SJSA1 (cell line): ENCODE measurements at regions not wholly inside any gene's neighbourhood (a gene's known extent, or its start where the extent isn't known, plus 50 kb on each side); places are given as distances from the start of the nearest gene placed in this dataset.
A peak's percentile ranks its signal among the peaks of the same experiment; 100 is the strongest.

Experiments used
- DNase-seq, 2 experiments: peaks; one replicate each; pipeline ENCODE4 v3.0.0-alpha.2; 2015 to 2020; ENCODE audit warnings: low spot score in 2 of 2, low read depth in 1 of 2
- H3K27ac ChIP-seq: fragments of 250-450 bp; sonication (Bioruptor Pico); 2 replicates; pipeline ENCODE4 v1.5.1; 2020; ENCODE audit warnings: mild to moderate bottlenecking, moderate library complexity
- H3K27me3 ChIP-seq: fragments of 250-450 bp; sonication (Bioruptor Pico); replicated peaks from 2 replicates; pipeline ENCODE4 v1.5.1; 2020; ENCODE audit warnings: mild to moderate bottlenecking, moderate library complexity
- H3K36me3 ChIP-seq: fragments of 250-450 bp; sonication (Bioruptor Pico); 2 replicates; pipeline ENCODE4 v1.5.1; 2020; ENCODE audit warnings: mild to moderate bottlenecking
- H3K4me1 ChIP-seq: fragments of 250-450 bp; sonication (Bioruptor Pico); replicated peaks from 2 replicates; pipeline ENCODE4 v1.6.1; 2021; ENCODE audit warnings: mild to moderate bottlenecking
- H3K4me3 ChIP-seq: fragments of 250-450 bp; sonication (Bioruptor Pico); 2 replicates; pipeline ENCODE4 v1.5.1; 2020; ENCODE audit warnings: mild to moderate bottlenecking
- H3K9me3 ChIP-seq: fragments of 250-450 bp; sonication (Bioruptor Pico); replicated peaks from 2 replicates; pipeline ENCODE4 v1.5.1; 2020; ENCODE audit warnings: mild to moderate bottlenecking

- Histone ChIP-seq H3K4me3 (no peak overlapping the region), H3K4me1 (peaks cover 52% of the 10 kb centered on the region), H3K36me3 (peaks cover 10% of the 10 kb centered on the region), H3K27me3 (no peaks in the 10 kb centered on the region), H3K27ac (no peak overlapping the region), H3K9me3 (0 out of 2 replicates have a peak, but pooled peaks cover 3% of the 10 kb centered on the region)
- peak in 1 of 2 experiments; percentile 28 for DNase-seq
Observed at GRCh38 chr17:77371117-77371887, 230.5 kb downstream of the SEC14L1 start.

GRCh38 chr17:77371888-77372443 is 231.2 kb downstream of the SEC14L1 start:
- DNase-seq, result no peak
- Histone ChIP-seq H3K27ac (no peak overlapping the region), H3K27me3 (no peaks in the 10 kb centered on the region), H3K36me3 (peaks cover 16% of the 10 kb centered on the region), H3K4me1 (peaks cover 46% of the 10 kb centered on the region), H3K9me3 (0 out of 2 replicates have a peak, but pooled peaks cover 3% of the 10 kb centered on the region), H3K4me3 (peak overlapping the region; percentile 54)

GRCh38 chr17:77372444-77373298 is 231.9 kb downstream of the SEC14L1 start:
- Histone ChIP-seq H3K4me3 (peak overlapping the region; percentile 54), H3K4me1 (peaks cover 42% of the 10 kb centered on the region), H3K36me3 (peaks cover 16% of the 10 kb centered on the region), H3K27ac (no peak overlapping the region), H3K27me3 (no peaks in the 10 kb centered on the region), H3K9me3 (0 out of 2 replicates have a peak, but pooled peaks cover 3% of the 10 kb centered on the region)
- DNase-seq, result peak; percentile 72 to 86

- Histone ChIP-seq H3K4me1 (peaks cover 42% of the 10 kb centered on the region), H3K36me3 (peaks cover 16% of the 10 kb centered on the region), H3K27me3 (no peaks in the 10 kb centered on the region), H3K4me3 (peak overlapping the region; percentile 54), H3K27ac (peak overlapping the region; percentile 31; the same call in 1 of the 2 replicates), H3K9me3 (0 out of 2 replicates have a peak, but pooled peaks cover 3% of the 10 kb centered on the region)
- peak in 1 of 2 experiments; percentile 50 for DNase-seq
Observed at GRCh38 chr17:77373299-77374169, 232.8 kb downstream of the SEC14L1 start.

GRCh38 chr17:77374170-77374936 is 233.6 kb downstream of the SEC14L1 start:
- peak overlapping the region; percentile 54 for H3K4me3 ChIP-seq
- DNase-seq, result peak in 1 of 2 experiments; percentile 43
- 0 out of 2 replicates have a peak, but pooled peaks cover 3% of the 10 kb centered on the region for H3K9me3 ChIP-seq
- peaks cover 45% of the 10 kb centered on the region for H3K4me1 ChIP-seq
- no peaks in the 10 kb centered on the region for H3K27me3 ChIP-seq
- no peak overlapping the region for H3K27ac ChIP-seq
- H3K36me3 ChIP-seq, result peaks cover 23% of the 10 kb centered on the region

- peaks cover 24% of the 10 kb centered on the region for H3K36me3 ChIP-seq
- peaks cover 45% of the 10 kb centered on the region for H3K4me1 ChIP-seq
- no peaks in the 10 kb centered on the region for H3K27me3 ChIP-seq
- H3K4me3 ChIP-seq, result no peak overlapping the region
- no peak overlapping the region for H3K27ac ChIP-seq
- no peak for DNase-seq
- 0 out of 2 replicates have a peak, but pooled peaks cover 3% of the 10 kb centered on the region for H3K9me3 ChIP-seq
Observed at GRCh38 chr17:77375108-77375916, 234.5 kb downstream of the SEC14L1 start.

GRCh38 chr17:77375917-77376651 is 235.3 kb downstream of the SEC14L1 start:
- no peak for DNase-seq
- Histone ChIP-seq H3K4me3 (no peak overlapping the region), H3K9me3 (0 out of 2 replicates have a peak, but pooled peaks cover 3% of the 10 kb centered on the region), H3K36me3 (peaks cover 24% of the 10 kb centered on the region), H3K27ac (no peak overlapping the region), H3K4me1 (peaks cover 49% of the 10 kb centered on the region), H3K27me3 (no peaks in the 10 kb centered on the region)

GRCh38 chr17:77376795-77377709 is 236.3 kb downstream of the SEC14L1 start:
- no peaks in the 10 kb centered on the region for H3K27me3 ChIP-seq
- no peak for DNase-seq
- H3K4me1 ChIP-seq, result peaks cover 46% of the 10 kb centered on the region
- 0 out of 2 replicates have a peak, but pooled peaks cover 3% of the 10 kb centered on the region for H3K9me3 ChIP-seq
- no peak overlapping the region for H3K4me3 ChIP-seq
- H3K27ac ChIP-seq, result no peak overlapping the region
- H3K36me3 ChIP-seq, result peaks cover 25% of the 10 kb centered on the region

- Histone ChIP-seq H3K36me3 (peaks cover 27% of the 10 kb centered on the region), H3K4me1 (peaks cover 45% of the 10 kb centered on the region), H3K27ac (no peak overlapping the region), H3K9me3 (0 out of 2 replicates have a peak, but pooled peaks cover 3% of the 10 kb centered on the region), H3K27me3 (no peaks in the 10 kb centered on the region), H3K4me3 (no peak overlapping the region)
- DNase-seq, result no peak
Observed at GRCh38 chr17:77377710-77378235, 237.0 kb downstream of the SEC14L1 start.

- Histone ChIP-seq H3K4me3 (no peak overlapping the region), H3K4me1 (peaks cover 48% of the 10 kb centered on the region), H3K9me3 (0 out of 2 replicates have a peak, but pooled peaks cover under 1% of the 10 kb centered on the region), H3K27ac (no peak overlapping the region), H3K27me3 (no peaks in the 10 kb centered on the region), H3K36me3 (peaks cover 27% of the 10 kb centered on the region)
- no peak for DNase-seq
Observed at GRCh38 chr17:77378318-77379064, 237.7 kb downstream of the SEC14L1 start.
